BJ (cell line): ENCODE measurements at regions not wholly inside any gene's neighbourhood (a gene's known extent, or its start where the extent isn't known, plus 50 kb on each side); places are given as distances from the start of the nearest gene placed in this dataset.

Experiments
- CTCF ChIA-PET: fragments of 350-600 bp; formaldehyde crosslinking; extraction: SDS; loops from one replicate; lab custom pipeline; 2021; ENCODE audit warnings: antibody characterized with exemption, inconsistent platforms; lab: Yijun Ruan, JAX
- POLR2A ChIA-PET: fragments of 300-600 bp; sonication (Branson Sonifier 250); formaldehyde crosslinking; extraction: SDS; loops from one replicate; lab custom pipeline; 2021; ENCODE audit warnings: antibody characterized with exemption; lab: Charles Lee
- DNase-seq: peaks from one replicate; pipeline ENCODE4 v3.0.0-alpha.2; 2011; ENCODE audit warnings: low read depth
- H3K27me3 ChIP-seq: 2 replicates; pipeline ENCODE4 v1.6.0; 2011; ENCODE audit warnings: low read length; ENCODE audit not compliant: control insufficient read depth, insufficient read depth
- H3K36me3 ChIP-seq: 2 replicates; pipeline ENCODE4 v1.5.1; 2011; ENCODE audit warnings: low read length; ENCODE audit not compliant: control insufficient read depth, insufficient read depth
- H3K4me3 ChIP-seq: 2 replicates; pipeline ENCODE4 v1.5.1; 2011; ENCODE audit warnings: low read depth, mild to moderate bottlenecking, control low read depth, low read length
- TF ChIP-seq, protein P1 (sequence below): IDR thresholded peaks from 2 replicates; pipeline ENCODE4 v1.5.1; 2011; ENCODE audit warnings: low read depth, mild to moderate bottlenecking, control low read depth, inconsistent platforms, low read length, moderate library complexity; ENCODE audit not compliant: insufficient read depth

DNA sequence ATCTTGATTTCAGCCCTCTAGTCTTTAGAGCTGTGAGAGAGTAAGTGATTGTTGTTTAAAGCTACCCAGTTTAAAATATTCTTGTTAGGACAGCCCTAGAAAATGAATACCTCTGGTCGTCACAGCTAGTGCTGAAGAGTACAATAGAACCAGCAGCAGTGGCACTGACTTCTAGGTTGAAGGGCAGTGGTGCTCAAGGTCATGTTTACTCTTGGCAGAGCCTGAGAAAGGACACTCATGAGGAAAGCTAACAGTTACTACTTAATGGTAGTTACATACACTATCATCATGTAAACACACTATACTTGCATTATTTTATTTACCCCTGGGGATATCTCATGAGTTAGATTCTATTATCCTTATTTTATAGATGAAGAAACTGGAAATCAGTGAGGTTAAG, 323.0 kb downstream of the SH2D4B start:
- POLR2A ChIA-PET, result no interaction called here
- H3K4me3 ChIP-seq, result no peak overlapping the region
- no peaks in the 10 kb centered on the region for H3K27me3 ChIP-seq
- no peak for DNase-seq
- TF ChIP-seq, protein P1, sequence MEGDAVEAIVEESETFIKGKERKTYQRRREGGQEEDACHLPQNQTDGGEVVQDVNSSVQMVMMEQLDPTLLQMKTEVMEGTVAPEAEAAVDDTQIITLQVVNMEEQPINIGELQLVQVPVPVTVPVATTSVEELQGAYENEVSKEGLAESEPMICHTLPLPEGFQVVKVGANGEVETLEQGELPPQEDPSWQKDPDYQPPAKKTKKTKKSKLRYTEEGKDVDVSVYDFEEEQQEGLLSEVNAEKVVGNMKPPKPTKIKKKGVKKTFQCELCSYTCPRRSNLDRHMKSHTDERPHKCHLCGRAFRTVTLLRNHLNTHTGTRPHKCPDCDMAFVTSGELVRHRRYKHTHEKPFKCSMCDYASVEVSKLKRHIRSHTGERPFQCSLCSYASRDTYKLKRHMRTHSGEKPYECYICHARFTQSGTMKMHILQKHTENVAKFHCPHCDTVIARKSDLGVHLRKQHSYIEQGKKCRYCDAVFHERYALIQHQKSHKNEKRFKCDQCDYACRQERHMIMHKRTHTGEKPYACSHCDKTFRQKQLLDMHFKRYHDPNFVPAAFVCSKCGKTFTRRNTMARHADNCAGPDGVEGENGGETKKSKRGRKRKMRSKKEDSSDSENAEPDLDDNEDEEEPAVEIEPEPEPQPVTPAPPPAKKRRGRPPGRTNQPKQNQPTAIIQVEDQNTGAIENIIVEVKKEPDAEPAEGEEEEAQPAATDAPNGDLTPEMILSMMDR, result no peak
- CTCF ChIA-PET, result no interaction called here
- no peaks in the 10 kb centered on the region for H3K36me3 ChIP-seq

DNA sequence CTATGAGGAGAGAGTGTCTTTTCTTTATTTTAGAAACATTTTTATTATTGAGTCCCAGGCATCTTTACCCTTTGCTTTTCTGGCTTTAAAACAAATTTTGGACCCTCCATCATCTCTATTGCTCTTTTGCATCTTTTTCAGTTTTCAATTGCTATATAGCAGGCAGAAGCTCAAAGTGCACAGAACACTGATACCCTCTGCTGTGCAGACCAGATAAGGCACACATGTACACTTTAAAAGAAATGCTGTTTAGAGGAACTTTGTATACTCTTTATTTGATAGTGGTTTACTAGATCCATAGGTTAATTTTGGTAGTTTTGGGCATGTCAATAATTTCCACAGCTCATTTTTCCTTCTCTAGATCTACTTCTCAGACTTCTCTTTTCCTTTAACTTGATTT, 324.2 kb downstream of the SH2D4B start:
- no peak for DNase-seq
- TF ChIP-seq, protein P1, result no peak
- Histone ChIP-seq H3K4me3 (no peak overlapping the region), H3K36me3 (no peaks in the 10 kb centered on the region), H3K27me3 (no peaks in the 10 kb centered on the region)
- ChIA-PET CTCF (no interaction called here), POLR2A (no interaction called here)

DNA sequence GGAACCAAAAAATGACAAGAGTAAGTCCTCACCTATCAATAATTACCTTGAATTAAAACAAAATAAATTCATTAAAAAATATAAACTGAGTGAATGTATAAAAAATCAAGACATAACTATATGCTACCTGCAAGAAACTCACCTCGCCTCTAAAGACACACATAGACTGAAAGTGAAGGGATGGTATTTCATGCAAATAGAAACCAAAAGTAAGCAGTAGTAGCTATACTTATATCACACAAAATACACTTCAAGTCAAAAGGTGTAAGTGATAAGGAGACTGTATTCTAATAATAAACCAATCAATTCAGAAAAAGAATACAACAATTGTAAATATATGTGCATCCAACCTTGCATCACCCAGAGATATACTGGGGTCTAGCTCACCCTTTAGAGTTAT, 332.6 kb downstream of the SH2D4B start:
- H3K27me3 ChIP-seq, result no peaks in the 10 kb centered on the region
- no peaks in the 10 kb centered on the region for H3K36me3 ChIP-seq
- H3K4me3 ChIP-seq, result no peak overlapping the region
- TF ChIP-seq, protein P1, result no peak
- DNase-seq, result no peak
- ChIA-PET CTCF (no interaction called here), POLR2A (no interaction called here)

DNA sequence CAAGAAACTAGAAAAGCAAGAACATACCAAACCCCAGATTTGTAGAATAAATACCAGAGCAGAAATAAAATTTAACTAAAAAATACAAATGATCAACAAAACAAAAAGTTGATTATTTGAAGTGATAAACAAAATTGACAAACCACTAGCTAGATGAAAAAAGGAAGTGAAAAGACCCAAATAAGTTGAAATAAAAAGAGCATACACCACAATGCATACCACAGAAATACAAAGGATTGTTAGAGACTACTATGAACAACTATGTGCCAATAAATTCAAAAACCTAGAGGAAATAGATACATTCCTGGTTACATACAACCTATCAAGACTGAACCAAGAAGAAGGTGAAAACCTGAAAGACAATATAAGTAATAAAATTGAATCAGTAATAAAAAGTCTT, 333.4 kb downstream of the SH2D4B start:
- TF ChIP-seq, protein P1, result no peak
- Histone ChIP-seq H3K4me3 (no peak overlapping the region), H3K36me3 (no peaks in the 10 kb centered on the region), H3K27me3 (no peaks in the 10 kb centered on the region)
- ChIA-PET CTCF (no interaction called here), POLR2A (no interaction called here)
- no peak for DNase-seq

DNA sequence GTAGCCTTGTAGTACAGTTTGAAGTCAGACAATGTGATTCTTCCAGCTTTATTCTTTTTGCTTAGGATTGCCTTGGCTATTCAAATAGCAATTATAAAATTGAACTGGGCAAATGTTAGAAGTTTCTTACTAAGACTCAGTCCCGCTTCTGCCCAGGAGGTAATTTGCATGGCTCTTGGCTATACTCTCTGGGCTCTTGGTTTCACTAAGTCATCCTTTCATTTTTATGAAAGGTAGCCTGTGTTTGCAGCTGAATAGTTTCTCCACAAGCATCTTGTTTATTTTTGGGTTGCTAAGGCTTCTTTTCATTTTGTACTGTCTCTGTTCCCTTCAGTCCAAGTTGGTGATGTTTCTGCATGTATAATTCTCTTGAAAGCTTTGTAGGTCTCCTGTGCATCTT, 340.6 kb downstream of the SH2D4B start:
- Histone ChIP-seq H3K4me3 (no peak overlapping the region), H3K27me3 (no peaks in the 10 kb centered on the region), H3K36me3 (no peaks in the 10 kb centered on the region)
- TF ChIP-seq, protein P1, result no peak
- no peak for DNase-seq
- ChIA-PET CTCF (no interaction called here), POLR2A (no interaction called here)
